ENCODE measurements at regions not wholly inside any gene's neighbourhood (a gene's known extent, or its start where the extent isn't known, plus 50 kb on each side); places are given as distances from the start of the nearest gene placed in this dataset.
"Not testable (repeated sequence)": the region's sequence is repeated elsewhere in the genome, so short reads cannot be mapped to it uniquely, and the experiment has no call there.

DNA sequence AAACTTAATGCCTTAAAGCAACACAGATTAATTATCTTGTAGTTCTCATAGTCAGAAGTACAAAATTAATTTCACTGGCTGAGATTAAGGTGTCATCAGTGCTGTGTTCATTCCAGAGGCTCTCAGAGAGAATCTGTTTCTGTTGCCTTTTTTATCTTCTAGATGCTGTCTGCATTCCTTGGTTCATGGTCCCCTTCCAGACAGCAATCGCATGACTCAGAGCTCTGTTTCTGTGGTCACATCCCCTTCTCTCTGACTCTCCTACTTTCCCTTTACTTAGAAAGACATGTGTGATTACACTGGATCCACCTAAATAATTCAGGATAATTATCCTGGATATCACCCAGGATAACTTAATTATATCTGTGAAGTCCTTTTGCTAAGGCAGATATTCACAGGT, 148.6 kb downstream of the MAIP1 start:
- DNase-seq: no peak

DNA sequence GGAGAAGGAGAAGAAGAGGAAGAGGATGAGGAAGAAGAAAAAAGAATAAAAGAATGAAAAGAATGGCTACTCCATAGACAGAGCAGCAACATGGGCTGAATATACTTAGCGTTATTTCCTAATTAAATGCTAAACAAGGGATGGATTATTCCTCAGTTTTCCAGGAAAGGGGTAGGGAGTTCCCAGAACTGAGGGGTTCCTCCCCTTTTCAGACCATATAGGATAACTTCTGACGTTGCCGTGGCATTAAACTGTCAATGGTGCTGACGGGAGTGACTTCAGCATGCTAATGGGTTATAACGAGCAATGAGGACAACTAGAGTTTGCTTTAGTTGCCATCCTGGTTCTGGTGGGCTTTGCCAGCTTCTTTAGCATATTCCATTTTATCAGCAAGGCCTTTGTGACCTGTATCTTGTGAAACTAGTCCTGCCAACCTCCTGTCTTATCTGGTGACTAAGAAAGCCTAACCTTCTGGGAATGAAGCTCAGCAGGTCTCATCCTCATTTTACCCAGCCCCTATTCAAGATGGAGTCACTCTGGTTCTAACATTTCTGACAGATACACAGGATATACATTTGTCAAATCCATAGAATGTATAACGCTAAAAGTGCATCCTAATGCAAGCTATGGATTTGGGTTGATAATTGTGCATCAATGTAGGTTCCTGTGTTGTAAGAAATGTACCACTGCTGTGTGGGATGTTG, 152.3 kb downstream of the MAIP1 start:
- no peak for DNase-seq

DNA sequence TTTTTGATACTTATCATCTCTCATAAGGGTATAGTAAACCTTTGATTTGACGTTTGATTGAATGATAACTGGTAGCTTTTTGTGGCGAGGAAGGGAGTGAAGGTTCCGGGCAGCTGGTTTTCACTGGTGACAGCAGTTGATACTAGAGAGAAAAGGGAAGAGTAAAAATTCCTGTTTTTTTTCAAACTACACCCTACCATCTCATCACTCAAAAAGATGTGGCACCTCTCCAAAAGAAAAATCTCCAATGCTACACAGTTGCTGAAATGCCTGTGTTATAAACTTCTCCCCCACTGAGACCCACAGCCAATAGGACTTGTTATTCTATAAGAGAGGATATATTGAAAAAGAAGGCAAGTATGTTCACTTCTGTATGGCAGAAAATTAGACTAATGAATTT, 154.0 kb downstream of the MAIP1 start:
- no peak for DNase-seq

DNA sequence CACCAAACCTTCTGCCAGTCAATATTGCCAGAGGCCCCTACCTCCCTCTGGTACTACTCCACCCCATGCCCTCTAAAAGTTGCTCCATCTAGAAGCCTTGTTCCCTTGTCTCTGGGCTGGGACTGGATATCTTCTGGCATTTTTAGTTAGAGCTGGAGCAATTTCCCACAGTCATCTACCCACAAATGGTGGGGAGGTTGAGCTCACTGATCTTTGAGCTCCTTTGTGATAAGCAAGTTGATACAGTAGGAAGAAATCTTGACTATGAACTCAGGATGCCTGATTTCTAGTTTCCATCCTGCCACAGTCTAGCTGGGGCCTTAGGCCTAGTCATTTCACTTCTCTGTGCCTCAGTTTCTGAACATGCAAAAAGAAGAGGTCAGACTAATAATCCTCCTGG, 155.0 kb downstream of the MAIP1 start:
- DNase-seq: no peak

DNA sequence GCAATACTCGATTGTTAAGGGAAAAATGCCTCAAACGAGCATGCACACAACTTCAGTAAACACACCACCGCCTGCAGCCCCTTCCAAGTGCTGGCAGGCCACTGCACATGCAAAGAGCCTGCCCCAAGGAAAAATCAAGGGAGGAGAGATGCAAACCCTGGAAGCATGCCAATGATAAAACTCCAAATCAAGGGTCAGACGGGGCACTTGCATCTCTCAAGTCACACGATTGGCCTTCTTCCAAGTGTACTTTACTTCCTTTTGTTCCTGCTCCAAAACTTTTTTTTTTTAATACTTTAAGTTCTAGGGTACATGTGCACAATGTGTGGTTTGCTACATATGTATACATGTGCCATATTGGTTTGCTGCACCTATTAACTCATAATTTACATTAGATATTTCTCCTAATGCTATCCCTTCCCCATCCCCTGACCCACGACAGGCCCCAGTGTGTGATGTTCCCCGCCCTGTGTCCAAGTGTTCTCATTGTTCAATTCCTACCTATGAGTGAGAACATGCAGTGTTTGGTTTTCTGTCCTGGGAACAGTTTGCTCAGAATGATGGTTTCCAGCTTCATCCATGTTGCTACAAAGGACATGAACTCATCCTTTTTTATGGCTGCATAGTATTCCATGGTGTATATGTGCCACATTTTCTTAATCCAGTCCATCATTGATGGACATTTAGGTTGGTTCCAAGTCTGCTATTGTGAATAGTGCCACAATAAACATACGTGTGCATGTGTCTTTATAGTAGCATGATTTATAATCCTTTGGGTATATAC, 157.8 kb downstream of the MAIP1 start:
- not testable (repeated sequence) for DNase-seq

DNA sequence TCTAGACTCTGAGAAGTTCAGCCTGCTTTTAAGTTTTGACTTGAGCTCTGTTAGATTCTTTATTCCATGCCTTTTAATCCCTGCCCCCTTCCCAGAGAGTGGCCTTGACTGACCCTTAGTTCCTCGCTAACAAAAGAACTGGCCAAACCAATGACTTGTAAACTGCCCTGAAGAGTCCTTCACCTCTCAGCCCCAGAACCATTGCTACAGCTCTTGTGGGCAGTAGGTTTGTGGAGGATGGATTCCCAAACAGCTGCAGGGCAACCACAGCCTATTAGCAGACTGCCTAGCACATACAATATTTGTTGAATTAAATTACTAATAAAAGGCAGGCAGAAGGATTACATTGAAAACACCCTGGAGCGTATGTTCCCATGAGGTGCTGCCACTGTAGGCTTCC, 163.9 kb downstream of the MAIP1 start:
- DNase-seq: no peak

DNA sequence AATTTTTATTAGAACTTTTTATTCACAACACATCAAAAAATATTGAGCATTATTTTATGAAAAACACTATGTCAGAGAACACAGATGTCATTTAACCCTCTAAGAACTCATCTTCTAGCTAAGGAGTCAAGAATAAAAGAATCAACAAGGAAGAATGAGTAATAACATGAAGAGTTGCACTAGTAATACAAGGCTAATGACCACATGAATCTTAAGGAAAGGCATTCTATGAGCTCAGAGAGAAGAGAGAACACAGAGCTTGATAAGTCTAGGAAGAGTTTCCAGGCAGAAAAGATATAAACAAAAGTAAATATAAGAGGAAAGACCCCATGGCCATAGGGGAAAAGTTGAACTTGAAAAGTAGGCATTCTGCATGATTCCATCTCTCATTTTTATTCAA, 166.5 kb downstream of the MAIP1 start:
- DNase-seq: no peak

DNA sequence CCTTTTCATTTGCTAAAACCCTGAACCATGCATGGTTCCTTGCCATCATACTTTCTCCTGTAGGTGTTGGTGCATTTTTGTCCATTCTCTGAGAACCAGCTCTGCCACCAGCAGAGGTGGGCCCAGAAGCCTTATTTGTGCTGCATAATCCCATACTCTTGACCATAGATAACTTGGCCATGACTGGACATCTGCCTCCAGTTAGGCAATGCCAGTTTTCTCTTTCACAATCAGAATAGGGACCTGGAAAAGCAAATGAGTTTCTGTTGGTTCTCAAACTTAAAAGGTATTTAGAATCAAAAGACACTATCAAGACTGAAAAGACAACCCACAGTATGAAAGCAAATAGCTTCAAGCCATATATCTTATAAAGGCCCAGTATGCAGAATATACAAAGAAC, 167.3 kb downstream of the MAIP1 start:
- no peak for DNase-seq

DNA sequence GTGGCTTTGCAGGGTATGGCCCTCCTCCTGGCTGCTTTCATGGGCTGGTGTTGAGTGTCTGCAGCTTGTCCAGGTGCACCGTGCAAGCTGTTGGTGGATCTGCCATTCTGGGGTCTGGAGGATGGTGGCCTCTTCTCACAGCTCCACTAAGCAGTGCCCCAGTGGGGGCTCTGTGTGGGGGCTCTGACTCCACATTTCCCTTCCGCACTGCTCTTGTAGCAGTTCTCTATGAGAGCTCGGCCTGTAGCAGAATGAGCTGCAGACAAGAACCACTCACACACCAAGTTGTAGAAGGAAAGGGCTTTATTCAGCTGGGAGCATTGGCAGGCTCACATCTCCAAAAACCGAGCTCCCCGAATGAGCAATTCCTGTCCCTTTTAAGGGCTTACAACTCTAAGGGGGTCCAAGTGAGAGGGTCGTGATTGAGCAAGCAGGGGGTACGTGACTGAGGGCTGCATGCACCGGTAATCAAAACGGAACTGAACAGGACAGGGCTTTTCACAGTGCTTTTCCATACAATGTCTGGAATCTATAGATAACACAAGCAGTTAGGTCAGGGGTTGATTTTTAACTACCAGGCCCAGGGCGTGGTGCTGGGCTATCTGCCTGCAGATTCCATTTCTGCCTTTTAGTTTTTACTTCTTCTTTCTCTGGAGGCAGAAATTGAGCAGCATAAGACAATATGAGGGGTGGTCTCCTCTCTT, 169.4 kb downstream of the MAIP1 start:
- DNase-seq: not testable (repeated sequence)

DNA sequence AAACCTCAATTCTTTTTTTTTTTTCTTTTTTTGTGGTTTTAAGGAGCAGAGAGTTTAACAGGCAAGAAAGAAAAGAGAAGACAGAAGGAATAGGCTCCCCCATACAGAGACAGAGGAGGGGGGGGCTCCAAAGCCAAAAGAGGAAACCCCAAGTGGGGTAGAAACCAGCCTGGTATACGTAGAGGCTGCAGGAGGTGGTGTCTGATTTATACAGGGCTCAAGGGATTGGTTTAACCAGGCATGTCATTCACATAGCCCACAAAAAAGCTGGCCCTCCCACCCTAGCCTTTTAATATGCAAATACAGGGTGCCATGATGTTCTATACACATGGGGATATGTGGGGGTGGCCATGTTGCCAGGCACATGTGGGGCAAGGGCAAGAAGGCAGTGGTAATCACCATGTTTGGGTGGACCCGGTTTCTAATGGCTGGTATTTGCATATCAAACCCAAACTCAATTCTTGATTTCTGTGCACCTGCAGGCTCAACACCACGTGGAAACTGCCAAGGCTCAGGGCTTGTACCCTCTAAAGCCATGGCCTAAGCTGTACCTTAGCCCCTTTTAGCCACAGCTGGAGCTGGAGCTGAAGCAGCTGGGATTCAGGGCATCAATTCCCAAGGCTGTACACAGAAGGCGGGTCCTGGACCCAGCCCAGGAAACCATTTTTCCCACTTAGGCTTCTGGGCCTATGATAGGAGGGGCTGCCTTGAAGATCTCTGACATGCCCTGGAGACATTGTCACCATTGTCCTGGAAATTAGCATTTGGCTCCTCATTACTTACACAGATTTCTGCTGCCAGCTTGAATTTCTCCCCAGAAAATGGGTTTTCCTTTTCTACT, 170.3 kb downstream of the MAIP1 start:
- DNase-seq: no peak

DNA sequence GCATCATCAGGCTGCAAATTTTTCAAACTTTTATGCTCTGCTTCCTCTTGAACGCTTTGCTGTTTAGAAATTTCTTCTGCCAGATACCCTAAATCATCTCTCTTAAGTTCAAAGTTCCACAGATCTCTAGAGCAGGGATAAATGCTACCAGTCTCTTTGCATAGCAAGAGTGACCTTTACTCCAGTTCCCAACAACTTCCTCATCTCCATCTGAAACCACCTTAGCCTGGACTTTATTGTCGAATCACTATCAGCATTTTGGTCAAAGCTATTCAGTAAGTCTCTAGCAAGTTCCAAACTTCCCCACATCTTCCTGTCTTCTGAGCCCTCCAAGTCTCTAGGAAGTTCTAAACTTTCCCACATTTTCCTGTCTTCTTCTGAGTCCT, 170.9 kb downstream of the MAIP1 start:
- DNase-seq: not testable (repeated sequence)

DNA sequence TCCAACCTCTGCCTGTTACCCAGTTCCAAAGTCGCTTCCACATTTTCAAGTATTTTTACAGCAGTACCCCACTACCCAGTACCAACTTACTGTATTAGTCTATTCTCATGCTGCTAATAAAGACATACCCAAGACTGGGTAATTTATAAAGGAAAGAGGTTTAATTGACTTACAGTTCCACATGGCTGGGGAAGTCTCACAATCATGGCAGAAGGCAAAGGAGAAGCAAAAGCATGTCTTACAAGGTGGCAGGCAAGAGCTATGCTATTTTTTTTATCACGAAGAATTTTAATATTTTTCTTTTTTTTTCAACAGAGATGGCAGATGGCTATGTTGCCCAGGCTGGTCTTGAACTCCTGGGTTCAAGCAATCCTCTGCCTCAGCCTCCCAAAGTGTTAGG, 171.3 kb downstream of the MAIP1 start:
- not testable (repeated sequence) for DNase-seq

DNA sequence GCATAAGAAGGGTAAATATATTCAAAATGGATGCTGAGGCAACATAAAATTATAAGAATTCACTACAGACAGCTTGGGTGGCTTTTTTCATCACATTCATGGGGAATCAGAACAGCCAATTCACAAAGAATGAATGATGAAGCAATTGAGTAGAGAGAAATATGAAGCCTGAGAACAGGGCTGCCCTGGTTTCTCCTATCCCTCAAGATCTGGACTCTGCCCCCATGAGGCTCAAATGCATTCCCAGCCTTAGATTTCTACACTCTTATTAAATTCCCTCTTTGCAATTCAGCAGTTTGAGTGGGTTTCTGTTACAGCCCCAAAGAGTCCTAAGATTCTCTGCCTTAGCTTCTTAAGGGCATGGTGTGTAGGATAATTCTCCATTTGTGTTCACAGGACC, 172.5 kb downstream of the MAIP1 start:
- no peak for DNase-seq

DNA sequence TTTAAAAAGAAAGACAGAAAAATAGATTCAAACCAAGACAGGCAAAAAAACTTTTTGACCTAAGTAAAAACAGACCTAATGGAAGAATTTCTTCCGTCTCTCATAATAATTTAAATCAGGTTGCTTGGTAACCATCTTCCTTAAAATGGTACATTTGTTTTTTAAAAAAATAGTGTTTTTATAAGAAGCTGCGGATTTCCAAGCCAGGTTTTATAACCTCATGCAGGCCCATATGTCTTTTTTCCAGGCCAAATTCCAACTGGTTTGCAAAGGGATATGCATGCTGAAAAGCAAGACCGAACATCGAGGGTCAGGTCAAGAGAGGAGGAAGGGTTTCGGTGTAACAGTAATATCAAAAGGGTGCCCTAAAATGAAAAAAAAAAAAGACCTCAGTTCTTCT, 172.9 kb downstream of the MAIP1 start:
- no peak for DNase-seq

DNA sequence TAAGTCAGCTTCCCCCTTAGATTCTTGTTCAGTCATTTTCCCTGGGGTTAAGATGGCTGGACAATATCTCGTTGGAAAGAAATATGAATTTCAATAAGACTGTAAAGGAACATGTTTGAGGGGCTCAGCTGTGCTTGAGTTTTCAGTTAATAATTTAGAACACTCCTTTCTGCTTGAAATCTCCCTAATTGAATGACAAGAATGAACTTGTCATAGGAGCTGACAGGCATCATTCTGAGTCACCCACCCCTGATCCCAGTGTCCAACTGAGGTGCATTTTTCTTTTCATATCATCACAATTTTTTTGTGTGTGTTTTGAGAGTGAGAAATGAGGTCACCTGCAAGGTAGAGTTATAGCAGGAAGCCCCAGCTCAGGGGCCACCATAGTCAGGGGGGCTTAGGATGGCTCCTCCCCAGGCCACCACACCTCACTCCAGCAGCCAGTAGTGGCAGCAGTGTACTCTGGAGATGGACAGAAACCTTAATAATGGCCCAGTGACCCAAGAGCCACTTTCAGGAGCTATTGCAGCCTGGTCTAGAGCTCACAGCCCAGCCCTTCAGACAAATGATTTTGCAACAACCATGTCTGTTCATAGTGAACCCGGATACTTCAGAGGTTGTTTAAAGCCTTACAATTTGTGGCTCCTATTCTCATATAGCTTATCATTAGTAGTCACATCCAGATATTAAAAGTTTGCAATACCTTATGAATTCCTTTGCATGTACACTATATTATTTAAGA, 174.5 kb downstream of the MAIP1 start:
- DNase-seq: no peak

DNA sequence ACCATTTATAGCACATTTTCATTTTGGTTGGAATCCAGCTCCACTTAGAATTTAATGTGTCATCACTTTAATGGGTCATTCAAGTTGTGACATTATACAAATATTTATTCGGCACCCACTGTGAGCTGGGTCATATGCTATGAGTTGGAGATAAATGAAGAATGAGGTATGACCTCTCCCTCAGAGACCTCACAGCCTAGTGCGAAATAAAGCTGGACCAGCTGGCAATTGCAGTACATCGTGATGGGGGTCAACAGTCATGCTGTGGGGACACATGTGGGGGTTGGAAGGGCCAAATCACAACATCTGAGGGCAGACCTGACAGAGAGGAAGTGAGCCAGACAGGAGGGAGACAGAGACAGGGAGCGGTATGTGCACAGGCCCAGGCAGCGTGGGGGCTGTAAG, 175.4 kb downstream of the MAIP1 start:
- peak; percentile 23 for DNase-seq

DNA sequence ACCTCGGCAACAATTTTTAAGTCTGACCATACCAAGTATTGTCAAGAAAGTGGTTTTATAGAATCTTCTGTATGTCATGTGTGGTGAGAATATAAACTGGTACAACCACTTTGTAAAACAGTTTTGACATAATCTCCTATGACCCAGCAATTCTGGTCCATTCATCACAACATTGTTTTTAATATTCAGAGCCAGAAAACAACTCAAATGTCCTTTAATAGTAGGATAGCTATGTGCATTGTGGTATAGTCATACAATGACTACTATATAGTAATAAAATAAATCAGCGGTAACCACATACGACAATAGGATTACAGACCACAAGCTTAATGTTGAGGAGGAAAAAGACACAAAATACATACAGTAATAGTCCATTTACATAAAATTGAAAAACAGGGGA, 175.2 kb upstream of the SPATS2L start:
- no peak for DNase-seq

DNA sequence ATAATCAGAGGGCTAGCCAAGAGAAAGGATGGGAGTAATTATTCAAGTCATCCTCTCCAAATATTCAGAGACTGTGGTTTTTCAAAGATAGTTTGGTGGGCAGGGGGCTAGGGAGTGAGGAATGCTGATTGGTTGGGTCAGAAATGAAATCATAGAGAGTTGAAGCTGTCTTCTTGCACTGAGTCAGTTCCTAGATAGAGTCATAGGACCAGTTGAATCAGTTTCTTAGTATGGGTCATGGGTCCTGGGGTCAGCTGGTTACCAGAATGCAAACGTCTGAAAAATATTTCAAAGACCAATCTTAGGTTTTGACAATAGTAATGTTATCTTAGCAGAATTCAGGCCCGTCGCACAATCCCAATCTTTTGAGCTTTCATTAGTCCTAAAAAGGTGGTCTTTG, 171.4 kb upstream of the SPATS2L start:
- no peak for DNase-seq

DNA sequence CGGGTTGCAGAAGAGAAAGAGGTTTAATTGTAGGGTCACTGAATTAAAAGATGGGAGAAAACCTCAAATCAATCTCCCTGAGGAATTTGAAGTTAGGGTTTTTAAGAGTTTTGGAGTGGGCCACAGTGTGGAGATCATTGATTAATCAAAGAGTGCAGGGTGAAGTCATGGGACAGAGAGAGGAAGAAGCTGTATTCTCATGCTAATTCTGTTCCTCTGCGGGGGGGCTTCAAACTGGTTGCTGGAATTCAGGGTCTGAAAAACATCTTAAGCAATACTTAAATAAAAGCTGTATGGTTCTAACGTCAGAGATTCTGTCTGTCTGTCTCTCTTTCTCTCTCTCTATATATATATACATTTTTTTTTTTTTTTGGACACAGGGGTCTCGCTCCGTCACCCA, 169.8 kb upstream of the SPATS2L start:
- no peak for DNase-seq

DNA sequence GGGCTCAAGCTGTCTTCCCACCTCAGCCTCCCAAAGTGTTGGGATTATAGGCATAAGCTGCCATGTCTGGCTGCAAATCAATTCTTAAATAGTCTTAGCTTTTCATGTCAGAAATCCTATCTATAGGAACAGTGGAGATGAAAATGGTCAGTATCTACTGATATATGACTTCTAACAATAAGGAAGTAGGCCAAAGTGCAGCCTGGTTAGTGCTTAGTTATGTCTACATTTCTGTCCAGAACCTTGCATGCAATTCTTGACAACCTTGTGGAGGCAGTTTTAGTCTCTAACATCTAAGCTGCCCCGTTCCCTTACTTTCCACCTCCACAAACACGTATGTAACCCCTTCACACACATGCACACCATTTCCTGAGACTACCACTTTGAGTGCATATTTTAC, 169.2 kb upstream of the SPATS2L start:
- DNase-seq: no peak

DNA sequence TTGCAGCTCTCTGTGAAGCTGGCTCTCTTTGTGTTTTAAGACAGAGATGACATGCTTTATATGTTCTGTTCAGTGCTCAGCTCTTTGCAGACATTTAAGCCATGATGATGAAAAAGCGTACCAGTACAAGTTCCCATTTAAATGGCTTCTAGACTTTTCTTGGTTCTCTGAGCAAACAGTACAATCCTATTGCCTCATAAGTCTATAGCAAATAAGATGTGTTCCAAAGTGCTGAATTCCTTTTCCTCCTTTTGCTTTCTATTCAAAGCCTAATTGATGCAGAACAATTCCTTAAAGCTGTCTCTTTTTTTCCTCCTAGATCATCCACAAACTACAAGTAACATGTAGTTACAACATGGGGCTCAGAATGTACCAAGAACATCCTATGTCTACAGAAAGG, 168.8 kb upstream of the SPATS2L start:
- no peak for DNase-seq

DNA sequence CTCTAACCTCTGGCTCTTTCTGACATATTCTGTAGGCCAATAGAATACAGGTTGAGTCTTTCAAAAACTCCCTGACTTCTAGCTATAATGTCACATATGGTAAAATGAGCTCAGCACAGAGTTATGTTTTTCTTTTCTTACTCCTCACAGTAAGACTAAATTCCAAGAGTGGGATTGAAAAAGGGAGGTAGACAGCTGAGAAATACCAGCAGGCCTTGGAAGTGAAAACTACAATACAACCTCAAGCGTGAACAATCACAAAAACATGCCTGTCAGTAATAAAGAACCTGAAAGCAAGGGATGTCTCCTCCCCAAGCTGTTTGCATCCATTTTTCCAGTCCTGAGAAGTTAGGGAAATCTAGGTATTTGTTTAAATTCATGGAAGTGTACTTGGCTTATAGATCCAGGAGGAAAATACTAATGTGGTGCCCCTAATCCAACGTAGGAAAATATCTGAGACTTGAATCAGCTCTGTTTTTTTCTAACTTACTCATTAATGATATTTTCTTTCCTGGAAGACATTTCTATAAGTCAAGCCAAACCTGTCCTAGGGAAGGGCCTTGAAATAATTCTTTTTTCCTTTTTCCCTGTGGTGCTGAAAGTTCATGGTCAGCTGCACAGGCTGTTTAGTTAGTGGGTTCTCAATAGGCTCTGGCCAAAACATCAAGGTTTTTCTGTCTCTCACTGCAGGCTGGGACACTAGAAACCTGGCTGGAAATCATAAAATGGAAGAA, 167.9 kb upstream of the SPATS2L start:
- no peak for DNase-seq

Data from NCI-H774 (cell line).